ENCODE measurements at regions not wholly inside any gene's neighbourhood (a gene's known extent, or its start where the extent isn't known, plus 50 kb on each side); places are given as distances from the start of the nearest gene placed in this dataset.

- no peak for DNase-seq
Measured at GRCh38 chr15:97561529-97561928, 399.0 kb upstream of the ARRDC4 start.

- DNase-seq = no peak
Measured at GRCh38 chr15:97563516-97563915, 397.0 kb upstream of the ARRDC4 start.

GRCh38 chr15:97566961-97567360 lies 393.5 kb upstream of the ARRDC4 start:
- DNase-seq = no peak

- no peak for DNase-seq
Measured at GRCh38 chr15:97567411-97567810, 393.1 kb upstream of the ARRDC4 start.

- DNase-seq = no peak
Measured at GRCh38 chr15:97576929-97577645, 383.4 kb upstream of the ARRDC4 start.

- DNase-seq = no peak
Measured at GRCh38 chr15:97585408-97585807, 375.1 kb upstream of the ARRDC4 start.

- DNase-seq = no peak
Measured at GRCh38 chr15:97592778-97593177, 367.7 kb upstream of the ARRDC4 start.

GRCh38 chr15:97597801-97598200 lies 362.7 kb upstream of the ARRDC4 start:
- no peak for DNase-seq

GRCh38 chr15:97598353-97598798 lies 362.1 kb upstream of the ARRDC4 start:
- DNase-seq = no peak

- DNase-seq = no peak
Measured at GRCh38 chr15:97600190-97600589, 360.3 kb upstream of the ARRDC4 start.

- DNase-seq = no peak
Measured at GRCh38 chr15:97604677-97605076, 355.8 kb upstream of the ARRDC4 start.

- DNase-seq = no peak
Measured at GRCh38 chr15:97615114-97615513, 345.4 kb upstream of the ARRDC4 start.

- no peak for DNase-seq
Measured at GRCh38 chr15:97623091-97623661, 337.3 kb upstream of the ARRDC4 start.

- no peak for DNase-seq
Measured at GRCh38 chr15:97627634-97628033, 332.9 kb upstream of the ARRDC4 start.

- DNase-seq = no peak
Measured at GRCh38 chr15:97645758-97646157, 314.7 kb upstream of the ARRDC4 start.

- no peak for DNase-seq
Measured at GRCh38 chr15:97648728-97649127, 311.8 kb upstream of the ARRDC4 start.

GRCh38 chr15:97652041-97652440 lies 308.5 kb upstream of the ARRDC4 start:
- DNase-seq = no peak

- DNase-seq = no peak
Measured at GRCh38 chr15:97652700-97653167, 307.8 kb upstream of the ARRDC4 start.

GRCh38 chr15:97653896-97654295 lies 306.6 kb upstream of the ARRDC4 start:
- DNase-seq = no peak

GRCh38 chr15:97654481-97655076 lies 305.9 kb upstream of the ARRDC4 start:
- no peak for DNase-seq

- no peak for DNase-seq
Measured at GRCh38 chr15:97661796-97662195, 298.7 kb upstream of the ARRDC4 start.

GRCh38 chr15:97672586-97672985 lies 287.9 kb upstream of the ARRDC4 start:
- DNase-seq = no peak

- no peak for DNase-seq
Measured at GRCh38 chr15:97678656-97679055, 281.8 kb upstream of the ARRDC4 start.

GRCh38 chr15:97679106-97679688 lies 281.3 kb upstream of the ARRDC4 start:
- no peak for DNase-seq
